PC-9 (cell line): ENCODE measurements at regions not wholly inside any gene's neighbourhood (a gene's known extent, or its start where the extent isn't known, plus 50 kb on each side); places are given as distances from the start of the nearest gene placed in this dataset.

Experiments
- BruUV-seq: library from RNA; stranded (reverse); fragments of 400-500 nt; replicated peaks from 2 replicates; lab custom pipeline; 2021; lab: Mats Ljungman, UMichigan
- CTCF ChIA-PET: fragments of 300-600 bp; sonication (Branson Sonifier 250); formaldehyde crosslinking; loops from one replicate; lab custom pipeline; 2022; ENCODE audit warnings: antibody characterized with exemption; lab: Charles Lee
- POLR2A ChIA-PET: fragments of 300-600 bp; sonication (Branson Sonifier 250); formaldehyde crosslinking; loops from one replicate; lab custom pipeline; 2022; ENCODE audit warnings: antibody characterized with exemption; ENCODE audit not compliant: unreplicated experiment; lab: Charles Lee
- DNase-seq, 2 experiments: peaks; one replicate each; pipeline versions ENCODE4 v3.0.0 to v3.0.0-alpha.2; 2015 to 2022; ENCODE audit warnings: mixed read lengths in 1 of 2
- H2AFZ ChIP-seq: fragments of 200-600 bp; sonication (generic); 2 replicates; pipeline ENCODE4 v1.8.1; 2017; ENCODE audit warnings: antibody characterized with exemption
- H3F3A ChIP-seq: fragments of 200-600 bp; sonication (generic); 2 replicates; pipeline ENCODE4 v1.8.1; 2017; ENCODE audit warnings: antibody characterized with exemption, mild to moderate bottlenecking, low read depth; ENCODE audit not compliant: insufficient read depth
- H3K27ac ChIP-seq: fragments of 200-600 bp; sonication (generic); 2 replicates; pipeline ENCODE4 v1.6.1; 2016; ENCODE audit warnings: mixed run types
- H3K27me3 ChIP-seq: fragments of 200-600 bp; sonication (generic); 2 replicates; pipeline ENCODE4 v1.6.1; 2016; ENCODE audit warnings: low read depth, mixed run types; ENCODE audit not compliant: insufficient read depth
- H3K36me3 ChIP-seq: fragments of 200-600 bp; sonication (generic); 2 replicates; pipeline ENCODE4 v1.6.1; 2016; ENCODE audit warnings: low read depth, mixed run types
- H3K4me1 ChIP-seq: fragments of 200-600 bp; sonication (generic); replicated peaks from 2 replicates; pipeline ENCODE4 v1.6.1; 2016; ENCODE audit warnings: mixed run types; ENCODE audit not compliant: insufficient read depth
- H3K4me2 ChIP-seq: fragments of 200-600 bp; sonication (generic); 2 replicates; pipeline ENCODE4 v1.6.1; 2017; ENCODE audit warnings: mixed run types
- H3K4me3 ChIP-seq: fragments of 200-600 bp; sonication (generic); 2 replicates; pipeline ENCODE4 v1.6.1; 2016; ENCODE audit warnings: mixed run types
- H3K79me2 ChIP-seq: fragments of 200-600 bp; sonication (generic); 2 replicates; pipeline ENCODE4 v1.6.1; 2017; ENCODE audit warnings: low read depth, mixed run types
- H3K9me2 ChIP-seq: fragments of 200-600 bp; sonication (generic); 2 replicates; pipeline ENCODE4 v1.8.1; 2017; ENCODE audit warnings: mild to moderate bottlenecking; ENCODE audit not compliant: insufficient read depth
- H3K9me3 ChIP-seq: fragments of 200-600 bp; sonication (generic); 2 replicates; pipeline ENCODE4 v1.8.1; 2016; ENCODE audit warnings: low read depth; ENCODE audit not compliant: insufficient read depth
- H4K20me1 ChIP-seq: fragments of 200-600 bp; sonication (generic); 2 replicates; pipeline ENCODE4 v1.8.1; 2017; ENCODE audit not compliant: insufficient read depth
- CTCF ChIP-seq: fragments of 200-600 bp; sonication (generic); conservative IDR thresholded peaks from 2 replicates; pipeline ENCODE4 v1.6.1; 2017; ENCODE audit warnings: mixed run types, antibody characterized with exemption, mild to moderate bottlenecking, moderate library complexity
- EZH2 ChIP-seq: fragments of 200-600 bp; sonication (generic); IDR thresholded peaks from 2 replicates; pipeline ENCODE4 v1.8.0; 2017; ENCODE audit warnings: antibody characterized with exemption, low read depth
- intact Hi-C: fragments of 100-400 bp; cut with micrococcal nuclease; formaldehyde crosslinking; loops from one replicate; pipeline ENCODE4 v1.10.0; 2022; ENCODE audit not compliant: unreplicated experiment

- H4K20me1 ChIP-seq, result no peaks in the 10 kb centered on the region
- no peak overlapping the region for H3K4me2 ChIP-seq
- intact Hi-C loops, result no loop called here
- no peak for DNase-seq
- H3K9me3 ChIP-seq, result no peaks in the 10 kb centered on the region
- no TSS peak for BruUV-seq
- ChIA-PET CTCF (no interaction called here), POLR2A (no interaction called here)
- no peak overlapping the region for H3K27ac ChIP-seq
- H3K27me3 ChIP-seq, result no peaks in the 10 kb centered on the region
- H3K4me3 ChIP-seq, result no peak overlapping the region
- H3F3A ChIP-seq, result no peaks in the 10 kb centered on the region
- H3K36me3 ChIP-seq, result no peaks in the 10 kb centered on the region
- no peaks in the 10 kb centered on the region for H3K9me2 ChIP-seq
- no peak overlapping the region for H2AFZ ChIP-seq
- TF ChIP-seq EZH2, result no peak
- no peak for TF ChIP-seq CTCF
- H3K79me2 ChIP-seq, result no peaks in the 10 kb centered on the region
- H3K4me1 ChIP-seq, result no peaks in the 10 kb centered on the region
These were observed 71.9 kb upstream of the CELF4 start for GRCh38 chr18:37637478-37637850.

GRCh38 chr18:37636831-37637477 lies 71.4 kb upstream of the CELF4 start:
- Histone ChIP-seq H3K27ac (no peak overlapping the region), H3K4me1 (no peaks in the 10 kb centered on the region), H3K9me3 (no peaks in the 10 kb centered on the region), H3K4me3 (no peak overlapping the region), H4K20me1 (no peaks in the 10 kb centered on the region), H3K27me3 (no peaks in the 10 kb centered on the region), H2AFZ (no peak overlapping the region), H3K36me3 (no peaks in the 10 kb centered on the region), H3K79me2 (no peaks in the 10 kb centered on the region), H3K4me2 (no peak overlapping the region), H3F3A (no peaks in the 10 kb centered on the region), H3K9me2 (no peaks in the 10 kb centered on the region)
- DNase-seq, result no peak
- CTCF ChIA-PET, result no interaction called here
- POLR2A ChIA-PET, result no interaction called here
- TF ChIP-seq CTCF (no peak), EZH2 (no peak)
- intact Hi-C loops, result no loop called here
- no TSS peak for BruUV-seq

- Histone ChIP-seq H3K4me1 (no peaks in the 10 kb centered on the region), H3F3A (no peaks in the 10 kb centered on the region), H3K36me3 (no peaks in the 10 kb centered on the region), H2AFZ (no peak overlapping the region), H3K4me3 (no peak overlapping the region), H3K9me2 (no peaks in the 10 kb centered on the region), H3K27me3 (no peaks in the 10 kb centered on the region), H3K27ac (no peak overlapping the region), H3K9me3 (no peaks in the 10 kb centered on the region), H3K4me2 (no peak overlapping the region), H3K79me2 (no peaks in the 10 kb centered on the region), H4K20me1 (no peaks in the 10 kb centered on the region)
- CTCF ChIA-PET, result no interaction called here
- no peak for TF ChIP-seq CTCF
- TF ChIP-seq EZH2, result no peak
- intact Hi-C loops, result no loop called here
- BruUV-seq, result no TSS peak
- no peak for DNase-seq
- POLR2A ChIA-PET, result no interaction called here
These were observed 68.9 kb upstream of the CELF4 start for GRCh38 chr18:37634516-37634915.
